GM20431 (cell line): ENCODE measurements at regions not wholly inside any gene's neighbourhood (a gene's known extent, or its start where the extent isn't known, plus 50 kb on each side); places are given as distances from the start of the nearest gene placed in this dataset.
"Not testable (repeated sequence)": the region's sequence is repeated elsewhere in the genome, so short reads cannot be mapped to it uniquely, and the experiment has no call there.

Experiments
- in situ Hi-C: fragments of 300-500 bp; cut with MseI, MboI; formaldehyde crosslinking; loops from one replicate; pipeline ENCODE4 v1.15.0; 2020; ENCODE audit warnings: low sequenced_read_pairs; ENCODE audit not compliant: unreplicated experiment

DNA sequence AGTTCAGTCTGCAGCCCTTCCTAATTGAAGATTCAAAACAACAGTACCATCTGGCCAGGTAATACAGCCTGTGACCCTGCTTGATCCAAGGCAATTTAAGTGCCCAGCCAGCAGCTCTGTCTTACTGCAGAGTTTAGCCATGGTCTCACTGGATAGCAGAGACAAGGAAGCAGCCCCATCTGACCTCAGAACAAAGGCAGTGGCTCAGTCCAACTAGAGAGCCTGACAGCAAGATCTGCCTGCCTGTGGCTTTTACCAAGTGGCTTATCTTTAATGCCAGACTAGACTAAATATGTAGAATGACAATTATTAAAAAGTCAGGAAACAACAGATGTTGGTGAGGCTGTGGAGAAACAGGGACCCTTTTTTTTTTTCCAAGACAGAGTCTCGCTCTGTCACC is 293.4 kb downstream of the DTHD1 start:
- in situ Hi-C loops, result no loop called here

DNA sequence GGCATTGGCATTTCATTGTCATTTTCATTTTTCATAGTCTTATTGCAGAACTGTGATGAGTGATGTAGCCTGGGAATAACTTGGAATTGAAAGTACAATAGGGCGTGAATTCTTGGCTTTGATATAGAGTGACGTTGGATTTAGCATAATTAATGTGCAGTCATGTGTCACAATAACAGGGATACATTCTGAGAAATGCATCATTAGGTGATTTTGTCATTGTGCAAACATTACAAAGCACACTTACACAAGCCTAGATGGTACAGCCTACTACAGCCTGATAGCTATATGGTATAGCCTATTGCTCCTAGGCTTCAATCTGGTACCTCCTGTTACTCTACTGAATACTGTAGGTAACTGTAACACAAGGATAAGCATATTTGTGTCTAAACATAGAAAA is 300.8 kb downstream of the DTHD1 start:
- in situ Hi-C loops, result no loop called here

DNA sequence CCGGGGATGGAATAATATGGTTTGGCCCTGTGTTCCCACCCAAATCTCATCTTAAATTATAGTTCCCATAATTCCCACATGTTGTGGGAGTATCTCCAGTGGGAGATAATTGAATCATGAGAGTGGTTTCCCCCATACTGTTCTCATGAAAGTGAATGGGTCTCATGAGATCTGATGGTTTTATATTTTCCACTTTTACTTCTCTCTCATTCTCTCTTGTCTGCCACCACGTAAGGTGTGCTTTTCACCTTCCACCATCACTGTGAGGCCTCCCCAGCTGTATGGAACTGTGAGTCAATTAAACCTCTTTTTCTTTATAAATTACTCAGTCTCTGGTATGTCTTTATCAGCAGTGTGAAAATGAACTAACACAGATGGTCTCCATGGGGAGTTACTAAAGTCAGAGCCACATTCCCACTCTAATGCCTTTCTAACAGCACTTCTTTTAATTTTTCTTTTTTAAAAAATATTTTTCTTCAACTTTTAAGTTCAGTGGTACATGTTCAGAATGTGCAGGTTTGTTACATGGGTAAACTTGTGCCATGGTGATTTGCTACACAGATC is 306.6 kb downstream of the DTHD1 start:
- in situ Hi-C loops, result no loop called here

DNA sequence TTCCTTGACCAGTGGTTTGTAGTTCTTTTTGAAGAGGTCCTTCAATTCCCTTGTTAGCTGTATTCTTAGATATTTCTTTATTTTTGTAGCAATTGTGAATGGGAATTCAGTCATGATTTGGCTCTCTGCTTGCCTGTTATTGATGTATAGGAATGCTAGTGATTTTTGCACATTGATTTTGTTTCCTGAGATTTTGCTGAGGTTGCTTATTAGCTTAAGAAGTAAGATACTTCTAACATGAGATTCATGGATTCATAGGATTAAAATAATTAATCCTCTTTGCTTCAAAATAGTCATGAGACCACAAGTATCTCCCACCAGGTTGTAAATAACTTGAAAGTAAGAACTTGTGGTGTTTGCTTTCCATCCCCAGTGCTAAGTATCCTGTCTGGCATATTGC is 308.9 kb downstream of the DTHD1 start:
- in situ Hi-C loops, result no loop called here

DNA sequence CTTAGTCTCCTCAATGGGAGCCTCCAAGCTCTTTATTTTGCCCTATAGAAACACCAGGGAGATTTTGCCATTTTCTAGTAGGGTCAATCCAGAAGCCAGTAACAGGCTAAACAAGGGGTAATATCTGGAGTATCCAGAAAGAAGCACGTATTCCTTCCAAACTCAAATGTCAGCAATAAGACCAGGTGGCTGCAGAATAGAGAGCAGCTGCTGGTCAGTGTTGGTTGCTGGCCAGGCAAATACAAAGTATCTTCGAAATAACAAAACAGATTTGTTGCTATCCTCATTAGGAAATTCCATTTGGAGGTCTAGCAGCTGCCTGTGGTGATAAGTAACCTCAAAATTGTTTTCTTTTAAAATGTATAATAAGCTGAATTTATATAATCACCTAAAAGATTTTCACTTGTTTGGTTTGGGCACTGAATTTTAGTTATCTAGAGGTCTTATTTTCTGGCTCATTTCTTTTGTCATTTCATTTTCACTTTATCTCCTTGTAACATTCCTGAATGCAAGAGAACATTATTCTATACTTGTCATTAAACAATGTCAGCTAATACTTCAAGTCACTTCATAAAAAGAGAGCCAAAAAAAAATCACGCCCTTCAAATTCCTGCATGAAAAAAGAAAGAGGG is 320.6 kb downstream of the DTHD1 start:
- in situ Hi-C loops, result no loop called here

DNA sequence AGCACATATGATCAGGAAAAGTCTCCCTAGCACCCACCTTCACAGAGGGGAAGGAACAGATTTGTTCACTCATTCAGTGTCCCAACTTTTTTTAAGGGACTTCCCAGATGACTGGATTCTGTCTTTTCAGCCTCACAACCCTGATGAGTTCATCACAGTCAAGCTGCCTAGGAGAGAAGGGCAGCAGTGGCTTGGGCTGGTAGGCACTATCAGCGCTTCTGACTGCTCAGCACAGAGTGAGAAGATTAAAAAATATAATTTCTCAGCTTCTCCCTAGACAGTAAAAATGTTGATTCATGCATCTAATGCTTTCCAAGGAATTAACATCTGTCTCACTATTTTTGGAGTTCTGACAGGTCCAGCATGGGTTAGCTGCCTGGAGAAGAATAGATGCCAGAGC is 328.2 kb downstream of the DTHD1 start:
- in situ Hi-C loops, result no loop called here

DNA sequence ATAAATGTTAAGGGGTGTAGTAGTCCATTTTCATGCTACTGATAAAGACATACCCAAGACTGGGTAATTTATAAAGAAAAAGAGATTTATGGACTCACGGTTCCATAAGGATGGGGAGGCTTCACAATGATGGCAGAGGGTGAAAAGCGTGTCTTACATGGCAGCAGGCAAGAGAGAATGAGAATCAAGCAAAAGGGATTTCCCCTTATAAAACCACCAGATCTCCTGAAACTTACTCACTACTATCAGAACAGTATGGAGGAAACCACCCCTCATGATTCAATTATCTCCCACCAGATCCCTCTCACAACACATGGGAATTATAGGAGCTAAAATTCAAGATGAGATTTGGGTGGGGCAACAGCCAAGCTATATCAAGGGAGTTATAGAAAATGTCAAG is 329.2 kb downstream of the DTHD1 start:
- in situ Hi-C loops, result no loop called here

DNA sequence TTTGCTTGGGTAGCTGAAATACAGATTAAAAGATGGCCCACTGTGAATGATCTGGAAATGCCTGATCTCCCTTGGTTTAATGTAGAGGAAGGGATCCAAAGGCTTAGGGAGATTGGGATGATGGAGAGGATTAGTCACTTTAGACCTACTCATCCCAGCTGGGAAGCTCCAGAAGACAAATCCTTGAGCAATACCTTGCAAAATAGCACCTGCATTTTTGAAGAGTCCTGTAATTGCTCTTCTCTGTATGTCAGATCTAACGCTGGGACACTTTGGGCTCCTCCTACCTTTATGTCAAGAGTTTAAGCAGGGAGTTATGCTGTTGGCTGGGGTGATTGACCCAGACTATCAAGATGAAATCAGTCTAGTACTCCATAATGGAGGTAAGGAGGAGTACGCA is 331.7 kb downstream of the DTHD1 start:
- in situ Hi-C loops, result not testable (repeated sequence)

DNA sequence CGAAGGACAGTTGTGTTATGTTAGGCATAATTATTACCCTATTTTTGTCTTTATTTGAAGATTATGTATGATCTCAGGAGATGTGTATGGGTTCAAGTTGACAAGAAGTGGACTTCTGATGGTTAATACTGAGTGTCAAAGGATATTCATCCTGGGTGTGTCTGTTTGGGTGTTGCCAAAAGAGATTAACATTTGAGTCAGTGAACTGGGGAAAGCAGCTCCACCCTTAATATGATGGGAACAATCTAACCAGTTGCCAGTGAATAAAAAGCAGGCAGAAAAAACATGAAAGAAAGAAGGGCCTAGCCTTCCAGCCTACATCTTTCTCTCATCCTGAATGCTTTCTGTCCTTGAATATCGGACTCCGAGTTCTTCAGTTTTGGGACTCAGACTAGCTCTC is 332.6 kb downstream of the DTHD1 start:
- in situ Hi-C loops, result no loop called here

DNA sequence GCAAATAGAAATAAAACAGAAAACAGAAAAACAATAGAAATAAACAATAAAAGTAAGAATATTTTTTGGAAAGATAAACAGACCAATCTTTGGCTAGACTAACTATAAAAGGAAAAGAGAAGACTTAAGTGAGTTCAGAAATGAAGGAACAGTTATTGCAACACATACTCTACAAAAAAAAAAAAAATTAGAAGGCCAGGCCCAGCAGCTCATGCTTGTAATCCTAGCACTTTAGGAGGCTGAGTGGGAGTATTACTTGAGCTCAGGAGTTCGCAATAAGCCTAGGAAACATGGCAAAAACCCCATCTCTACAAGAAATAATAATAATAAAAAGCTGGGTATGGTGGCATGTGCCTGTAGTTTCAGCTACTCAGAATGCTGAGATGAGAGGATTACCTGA is 336.7 kb downstream of the DTHD1 start:
- in situ Hi-C loops, result no loop called here

DNA sequence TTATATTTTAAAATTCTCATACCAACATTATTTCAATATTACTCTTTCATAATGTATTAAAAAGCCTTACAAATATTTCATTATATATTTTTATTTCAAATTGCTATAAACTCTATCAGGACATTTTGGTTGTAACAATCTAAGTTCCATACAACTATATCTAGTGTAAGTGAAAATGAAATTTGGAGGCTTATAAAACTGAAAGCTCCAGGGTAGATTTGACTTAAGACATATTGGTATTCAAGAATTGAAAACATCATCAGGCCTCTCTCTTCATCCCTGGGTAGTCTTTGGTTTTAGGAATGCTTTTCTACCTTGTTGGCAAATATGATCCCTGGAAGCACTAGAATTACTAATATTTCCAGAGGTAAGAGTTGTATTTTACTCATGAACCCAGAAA is 342.6 kb downstream of the DTHD1 start:
- in situ Hi-C loops, result no loop called here

DNA sequence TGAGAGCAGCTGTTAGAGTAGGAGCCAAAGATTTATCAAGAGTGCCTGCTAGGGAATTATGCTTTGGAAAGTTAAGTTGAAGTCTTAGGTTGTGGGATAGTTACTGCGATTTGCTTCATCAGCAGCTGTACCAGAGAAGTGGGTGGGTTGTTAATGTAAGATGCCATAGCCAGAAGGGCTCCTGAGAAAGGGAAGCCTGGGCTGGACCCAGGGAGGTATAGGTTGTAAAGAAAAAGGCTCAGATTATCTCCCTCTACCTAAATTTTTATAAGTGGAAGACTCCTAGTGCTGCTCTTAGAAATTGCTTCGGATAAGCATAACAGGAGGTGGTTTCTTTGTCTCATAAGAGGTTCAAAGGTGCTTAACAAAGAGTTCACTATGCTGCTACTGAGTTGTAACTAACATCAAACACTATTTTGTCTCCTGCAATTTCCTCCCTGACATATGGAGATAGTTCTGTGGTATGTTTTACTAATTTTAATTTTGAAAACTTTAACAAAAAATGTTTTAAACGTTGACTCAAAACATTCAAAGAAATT is 356.9 kb downstream of the DTHD1 start:
- in situ Hi-C loops, result no loop called here

DNA sequence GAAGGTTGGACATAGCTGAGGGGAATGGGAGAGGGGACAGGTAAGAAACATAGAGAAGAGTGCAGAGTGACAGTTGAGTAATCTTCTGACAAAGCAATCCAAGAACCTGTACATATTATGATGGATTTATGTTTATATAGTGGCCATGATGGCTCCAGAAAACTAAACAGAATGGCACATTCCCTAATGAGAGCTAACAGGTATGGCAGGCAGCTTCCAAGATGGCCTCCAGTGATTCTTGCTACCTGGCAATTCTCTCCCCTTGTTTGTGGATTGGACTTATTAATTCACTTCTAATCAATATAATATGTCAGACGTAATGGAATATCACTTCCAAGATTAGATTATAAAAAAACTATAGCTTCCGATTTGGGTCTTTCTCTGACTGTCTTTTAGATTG is 359.5 kb downstream of the DTHD1 start:
- in situ Hi-C loops, result no loop called here

DNA sequence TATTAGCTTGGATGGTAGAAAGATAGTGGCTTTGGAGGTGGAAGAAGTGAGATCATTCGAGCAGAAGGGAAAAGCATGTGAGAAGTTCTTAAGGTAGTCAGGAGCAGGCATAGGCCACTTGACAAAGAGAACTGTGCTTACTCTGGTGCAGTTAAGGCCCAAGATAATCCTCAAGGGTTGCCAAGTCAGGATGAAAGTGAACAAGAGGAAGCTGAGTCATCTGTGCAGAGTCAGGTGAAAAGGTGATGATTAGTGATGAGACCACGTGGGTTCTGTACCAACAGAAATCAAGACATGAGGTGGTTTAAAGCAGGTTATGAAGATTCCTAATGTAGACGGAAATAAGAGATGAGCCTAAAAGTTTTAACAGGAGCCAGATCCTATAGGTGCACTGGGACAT is 369.8 kb downstream of the DTHD1 start:
- in situ Hi-C loops, result no loop called here

DNA sequence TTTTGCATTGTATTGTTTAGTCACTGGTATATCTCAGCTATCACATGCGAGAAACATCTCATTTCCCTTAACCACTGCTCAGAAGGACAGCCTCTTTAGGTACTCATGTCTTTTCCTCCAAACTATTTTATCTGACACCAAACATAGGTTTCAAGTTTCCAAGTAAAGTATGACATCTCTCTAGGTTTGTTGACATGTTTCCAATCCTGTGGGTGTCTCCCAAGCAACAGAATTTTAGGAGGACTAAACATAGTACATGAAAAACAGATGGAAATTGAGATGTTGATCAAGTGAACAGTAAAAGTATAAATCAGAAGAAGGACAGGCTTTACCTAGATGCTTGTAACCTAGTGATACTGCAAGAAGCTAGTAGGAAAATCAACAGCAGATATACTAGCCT is 371.4 kb downstream of the DTHD1 start:
- in situ Hi-C loops, result no loop called here

DNA sequence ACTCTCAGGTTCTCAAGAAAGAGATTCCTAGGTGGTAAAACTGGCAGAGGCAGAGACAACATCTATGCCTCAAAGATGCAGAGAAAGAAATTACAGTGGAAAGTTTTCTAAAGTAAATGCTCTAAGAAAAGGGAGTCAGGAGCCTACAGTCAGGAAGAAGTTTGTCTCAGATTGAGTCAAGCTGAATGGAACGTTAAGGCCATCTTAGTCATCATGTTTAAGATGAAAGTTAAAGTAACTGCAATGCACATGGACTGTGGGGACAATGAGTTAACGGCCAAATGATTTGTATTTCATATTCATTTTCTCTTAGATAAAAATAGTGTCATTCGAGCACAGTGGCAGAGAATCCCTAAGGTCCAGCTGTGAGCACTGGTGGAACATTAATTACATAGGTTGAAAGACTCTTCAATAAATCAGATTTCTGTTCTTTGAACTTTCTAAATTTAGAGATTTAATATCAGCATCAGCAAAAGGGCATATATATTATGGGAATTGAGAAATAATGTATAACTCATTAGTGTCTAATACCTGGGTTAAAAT is 384.6 kb downstream of the DTHD1 start:
- in situ Hi-C loops, result no loop called here

DNA sequence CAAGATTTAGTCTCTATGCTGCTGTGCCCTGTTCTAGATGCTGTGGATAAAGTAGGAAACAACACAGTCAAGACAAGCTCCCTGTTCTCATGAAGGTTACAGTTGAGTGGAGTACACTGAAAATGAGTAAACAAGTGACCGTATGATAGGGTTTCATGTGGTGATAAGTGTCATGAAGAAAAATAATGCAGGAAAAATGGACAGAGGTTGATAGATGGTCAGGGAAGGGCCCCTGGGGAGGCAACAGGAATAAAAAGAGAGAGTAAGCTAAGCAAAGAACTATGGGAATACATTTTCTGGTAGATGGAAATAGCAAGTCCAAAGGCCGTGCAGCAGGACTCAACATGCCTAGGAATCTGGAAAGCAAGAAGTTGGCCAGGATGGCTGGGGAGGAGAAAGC is 394.0 kb downstream of the DTHD1 start:
- in situ Hi-C loops, result no loop called here

DNA sequence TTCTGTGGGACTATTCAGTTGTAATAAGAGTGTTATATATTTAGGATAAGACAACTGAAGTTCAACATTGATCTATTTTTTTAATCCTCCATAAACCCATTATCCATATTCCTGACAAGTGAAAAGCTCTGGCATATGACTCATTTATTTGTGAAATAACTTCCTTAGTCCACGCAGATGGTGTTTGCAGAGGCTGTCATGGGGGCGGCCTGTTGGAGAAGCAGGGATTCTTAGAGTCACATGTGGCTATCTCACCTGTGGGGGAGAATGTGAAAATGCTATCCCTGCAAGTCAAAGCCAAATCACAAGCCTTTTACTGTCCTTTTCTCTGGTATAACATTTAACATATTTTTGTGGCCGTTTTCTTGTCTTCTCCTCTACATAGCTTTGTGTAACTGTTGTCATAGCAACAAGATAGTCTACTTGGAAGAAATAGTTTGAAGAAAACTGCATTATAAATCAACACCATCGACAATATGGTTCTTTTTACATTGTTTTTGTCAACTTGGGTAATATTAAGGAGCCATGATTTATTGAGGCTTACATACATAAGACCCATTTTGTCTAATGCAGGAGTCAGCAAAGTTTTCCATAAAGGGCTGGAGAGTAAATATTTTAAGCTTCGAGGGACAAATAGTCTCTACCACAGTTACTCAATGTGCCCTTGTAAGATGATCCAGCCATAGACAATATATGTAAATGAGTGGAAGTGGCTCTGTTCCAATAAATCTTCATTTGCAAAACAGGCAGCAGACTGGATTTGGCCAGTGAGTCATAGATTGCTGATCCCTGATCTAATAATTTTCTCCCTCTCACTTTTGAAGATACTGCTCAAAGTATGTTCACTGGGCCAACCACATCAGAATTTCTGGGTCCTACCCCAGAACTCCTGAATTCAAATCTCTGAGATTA is 395.0 kb downstream of the DTHD1 start:
- in situ Hi-C loops, result no loop called here

DNA sequence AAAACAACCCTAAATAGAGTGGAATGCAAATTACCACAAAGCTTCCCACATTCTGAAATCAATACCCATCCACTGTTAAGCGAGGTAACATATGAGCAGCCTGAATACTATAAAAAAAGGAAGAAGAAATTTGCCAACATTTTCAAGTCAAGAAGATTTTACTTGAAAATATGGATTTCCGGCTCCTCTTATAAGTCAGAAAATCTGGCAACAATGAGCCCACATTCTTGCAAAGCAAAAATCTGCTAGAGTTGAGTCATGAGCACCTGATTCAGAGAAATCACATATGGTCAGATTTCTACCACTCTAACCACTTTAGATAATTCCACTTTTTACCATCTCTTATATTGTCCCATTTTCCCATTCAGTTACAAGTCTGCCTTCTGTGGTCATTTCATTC is 395.7 kb downstream of the DTHD1 start:
- in situ Hi-C loops, result no loop called here

DNA sequence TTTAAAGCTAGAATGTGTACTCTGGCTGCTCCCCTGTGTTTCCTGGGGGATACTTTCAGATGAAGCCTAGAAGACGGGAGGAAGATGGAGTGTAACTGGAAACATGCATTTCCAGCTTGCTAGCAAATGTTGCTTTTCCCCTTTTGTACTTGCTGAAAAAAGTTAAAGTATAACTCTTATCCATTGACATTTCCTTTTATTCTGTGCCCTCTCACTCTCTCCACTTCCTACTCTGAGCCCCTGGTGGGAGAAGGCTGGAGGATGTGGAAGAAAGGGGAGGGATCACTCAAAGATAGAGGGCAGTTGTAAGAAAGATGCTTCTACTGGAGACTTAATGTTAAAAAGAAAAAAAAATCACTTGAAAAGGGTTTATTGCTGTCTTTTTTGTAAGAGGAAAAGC is 396.5 kb downstream of the DTHD1 start:
- in situ Hi-C loops, result no loop called here

DNA sequence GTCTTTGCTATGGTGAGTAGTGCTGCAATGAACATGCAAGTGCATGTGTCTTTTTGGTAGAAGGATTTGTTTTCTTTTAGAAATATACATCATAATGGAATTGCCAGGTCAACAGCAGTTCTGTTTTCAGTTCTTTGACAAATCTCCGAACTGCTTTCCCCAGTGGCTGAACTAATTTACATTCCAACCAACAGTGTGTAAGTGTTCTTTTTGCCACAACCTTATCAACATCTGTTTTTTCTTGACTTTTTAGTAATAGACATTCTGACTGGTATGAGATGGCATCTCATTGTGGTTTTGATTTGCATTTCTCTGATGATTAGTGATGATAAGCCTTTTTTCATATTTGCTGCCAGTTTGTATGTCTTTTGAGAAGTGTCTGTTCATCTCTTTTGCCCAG is 406.3 kb downstream of the DTHD1 start:
- in situ Hi-C loops, result no loop called here
